SK-N-SH (cell line): ENCODE measurements at regions not wholly inside any gene's neighbourhood (a gene's known extent, or its start where the extent isn't known, plus 50 kb on each side); places are given as distances from the start of the nearest gene placed in this dataset.

ENCODE experiments used
- CTCF ChIA-PET: fragments of 300-600, 350-600 bp; formaldehyde crosslinking; extraction: SDS; loops from one replicate; lab custom pipeline; 2021; lab: Yijun Ruan, JAX
- POLR2A ChIA-PET: fragments of 350-600 bp; sonication (Branson Sonifier 250); formaldehyde crosslinking; extraction: SDS; loops from one replicate; lab custom pipeline; 2020; ENCODE audit warnings: antibody characterized with exemption, inconsistent platforms; lab: Yijun Ruan, JAX
- DNase-seq: peaks from one replicate; pipeline ENCODE4 v3.0.0; 2012
- H2AFZ ChIP-seq: fragments of 200-600 bp; sonication (generic); 2 replicates; pipeline ENCODE4 v1.8.1; 2016; ENCODE audit warnings: antibody characterized with exemption, mild to moderate bottlenecking, low read depth
- H3F3A ChIP-seq: fragments of 200-600 bp; sonication (generic); replicated peaks from 2 replicates; pipeline ENCODE3; 2016; ENCODE audit warnings: antibody characterized with exemption, mild to moderate bottlenecking; ENCODE audit not compliant: insufficient read depth
- H3K27ac ChIP-seq, 2 experiments: fragments of 200-500 bp in 1 of 2; fragments of 200-600 bp in 1 of 2; sonication (Bioruptor generic) in 1 of 2; sonication (generic), shearing (Covaris generic) in 1 of 2; 2 replicates each; pipeline versions ENCODE4 v1.5.1 to v1.6.1; 2014 to 2016; ENCODE audit warnings: low read depth in 2 of 2, inconsistent platforms in 1 of 2, low read length in 1 of 2, mild to moderate bottlenecking in 1 of 2, mixed read lengths in 1 of 2
- H3K27me3 ChIP-seq: fragments of 200-600 bp; sonication (generic), shearing (Covaris generic); 2 replicates; pipeline ENCODE4 v1.6.1; 2016; ENCODE audit warnings: mixed run types; ENCODE audit not compliant: insufficient read depth
- H3K36me3 ChIP-seq, 2 experiments: fragments of 200-500 bp in 1 of 2; fragments of 200-600 bp in 1 of 2; sonication (Bioruptor generic) in 1 of 2; sonication (generic) in 1 of 2; replicated peaks in 1 of 2; 2 replicates each; pipeline versions ENCODE3 to v1.5.1; 2014 to 2016; ENCODE audit warnings: low read length in 1 of 2, mild to moderate bottlenecking in 1 of 2; ENCODE audit not compliant: insufficient read depth in 2 of 2, control insufficient read depth in 1 of 2
- H3K4me1 ChIP-seq, 2 experiments: fragments of 200-500 bp in 1 of 2; fragments of 200-600 bp in 1 of 2; sonication (Bioruptor generic) in 1 of 2; sonication (generic), shearing (Covaris generic) in 1 of 2; 2 replicates each; pipeline versions ENCODE4 v1.5.1 to v1.6.1; 2014 to 2016; ENCODE audit warnings: low read depth in 1 of 2, low read length in 1 of 2, mixed run types in 1 of 2; ENCODE audit not compliant: insufficient read depth in 2 of 2, control insufficient read depth in 1 of 2
- H3K4me2 ChIP-seq: fragments of 200-600 bp; sonication (generic), shearing (Covaris generic); 2 replicates; pipeline ENCODE4 v1.6.1; 2017; ENCODE audit warnings: mixed run types
- H3K4me3 ChIP-seq, 2 experiments: fragments of 200-500 bp in 1 of 2; fragments of 200-600 bp in 1 of 2; sonication (Bioruptor generic) in 1 of 2; sonication (generic), shearing (Covaris generic) in 1 of 2; 2 replicates each; pipeline versions ENCODE4 v1.5.1 to v1.8.1; 2014 to 2016; ENCODE audit warnings: low read depth in 2 of 2, inconsistent platforms in 1 of 2, low read length in 1 of 2, mild to moderate bottlenecking in 1 of 2, mixed read lengths in 1 of 2, moderate library complexity in 1 of 2
- H3K79me2 ChIP-seq: fragments of 200-600 bp; sonication (generic); 2 replicates; pipeline ENCODE4 v1.8.1; 2017; ENCODE audit warnings: mild to moderate bottlenecking; ENCODE audit not compliant: insufficient read depth
- H3K9ac ChIP-seq: fragments of 200-600 bp; sonication (generic); 2 replicates; pipeline ENCODE4 v1.6.1; 2017; ENCODE audit warnings: mixed run types
- H3K9me2 ChIP-seq: fragments of 200-600 bp; sonication (generic); 2 replicates; pipeline ENCODE4 v1.6.1; 2017; ENCODE audit warnings: mixed run types
- H3K9me3 ChIP-seq: fragments of 200-600 bp; sonication (generic); 2 replicates; pipeline ENCODE4 v1.6.1; 2017; ENCODE audit warnings: mixed run types, mild to moderate bottlenecking, moderate library complexity
- H4K20me1 ChIP-seq: fragments of 200-600 bp; sonication (generic); 2 replicates; pipeline ENCODE4 v1.6.1; 2017; ENCODE audit warnings: mild to moderate bottlenecking, mixed run types; ENCODE audit not compliant: insufficient read depth
- FOXJ3 ChIP-seq: sonication (generic); formaldehyde crosslinking; IDR thresholded peaks from 2 replicates; pipeline ENCODE4 v1.5.1; 2020; ENCODE audit warnings: mild to moderate bottlenecking, missing genetic modification reagents
- FOXM1 ChIP-seq: IDR thresholded peaks from 2 replicates; pipeline ENCODE4 v1.4.0; 2012; ENCODE audit warnings: low read depth, mild to moderate bottlenecking
- IRF3 ChIP-seq: fragments of 150-350 bp; IDR thresholded peaks from 2 replicates; pipeline ENCODE4 v1.6.1; 2016; ENCODE audit warnings: mild to moderate bottlenecking, low read depth, low read length
- JUND ChIP-seq: IDR thresholded peaks from 2 replicates; pipeline ENCODE4 v1.4.0; 2012
- MAX ChIP-seq: IDR thresholded peaks from 2 replicates; pipeline ENCODE4 v1.4.0; 2012; ENCODE audit warnings: low read depth
- MEF2A ChIP-seq: IDR thresholded peaks from 2 replicates; pipeline ENCODE4 v1.4.0; 2012; ENCODE audit warnings: low read depth, borderline replicate concordance
- NFIC ChIP-seq: IDR thresholded peaks from 2 replicates; pipeline ENCODE4 v1.4.0; 2012; ENCODE audit warnings: borderline replicate concordance
- PBX3 ChIP-seq: IDR thresholded peaks from 2 replicates; pipeline ENCODE4; 2012
- RCOR1 ChIP-seq: fragments of 150-350 bp; IDR thresholded peaks from 2 replicates; pipeline ENCODE4 v1.6.1; 2017; ENCODE audit warnings: antibody characterized with exemption, low read length
- RFX5 ChIP-seq: IDR thresholded peaks from 2 replicates; pipeline ENCODE4 v1.6.1; 2012; ENCODE audit warnings: mild to moderate bottlenecking, improper control_type of control experiment, low read length
- TCF12 ChIP-seq: IDR thresholded peaks from 2 replicates; pipeline ENCODE4 v1.4.0; 2012
- TEAD4 ChIP-seq: IDR thresholded peaks from 2 replicates; pipeline ENCODE4 v1.4.0; 2012; ENCODE audit warnings: mild to moderate bottlenecking, borderline replicate concordance; ENCODE audit not compliant: insufficient read depth
- USF2 ChIP-seq: fragments of 150-350 bp; IDR thresholded peaks from 2 replicates; pipeline ENCODE4 v1.6.1; 2017; ENCODE audit warnings: antibody characterized with exemption, low read length, low read depth, borderline replicate concordance
- YY1 ChIP-seq: IDR thresholded peaks from 2 replicates; pipeline ENCODE4 v1.4.0; 2012; ENCODE audit warnings: low read depth, mild to moderate bottlenecking
- WGBS: methylation state at CpG from one replicate; pipeline ENCODE4 v1.1.6; 2017; ENCODE audit warnings: low lambda C conversion rate; 5-methylcytosine and 5-hydroxymethylcytosine counted together

GRCh38 chr17:79479876-79480275, 131.0 kb downstream of the RBFOX3 start:
- Histone ChIP-seq H3K79me2 (no peaks in the 10 kb centered on the region), H3K4me1 (peaks cover 0 to 4% of the 10 kb centered on the region in 2 experiments; a peak in 1 of 4 replicates), H3K36me3 (no peaks in the 10 kb centered on the region), H3K27me3 (no peaks in the 10 kb centered on the region), H3K4me3 (no peak overlapping the region), H3K9me2 (no peaks in the 10 kb centered on the region), H3K27ac (no peak overlapping the region), H2AFZ (no peak overlapping the region), H3K9me3 (no peaks in the 10 kb centered on the region), H4K20me1 (no peaks in the 10 kb centered on the region), H3K9ac (no peak overlapping the region), H3K4me2 (no peak overlapping the region), H3F3A (no peaks in the 10 kb centered on the region)
- ChIA-PET CTCF (interaction anchor here (1.3 kb wide), 1 partner anchor 38 kb away, joined by 3 read pairs; no protein-coding TSS in a partner anchor), POLR2A (no interaction called here)
- no peak for DNase-seq
- WGBS, result 44% methylated on average over 9 of the region's 10 CpGs
- TF ChIP-seq PBX3 (no peak), USF2 (no peak), NFIC (no peak), TCF12 (no peak), RCOR1 (no peak), MAX (no peak), JUND (no peak), MEF2A (no peak)

GRCh38 chr17:79478841-79479240, 132.0 kb downstream of the RBFOX3 start:
- ChIA-PET POLR2A (no interaction called here), CTCF (interaction anchor here (1.3 to 3.7 kb wide), 2 partner anchors 39 to 134 kb away, joined by 3 to 12 read pairs; no protein-coding TSS in a partner anchor)
- 33% methylated on average over 9 of the region's 9 CpGs for WGBS
- H3K79me2 ChIP-seq, result no peaks in the 10 kb centered on the region
- no peak overlapping the region for H3K4me2 ChIP-seq
- no peaks in the 10 kb centered on the region for H3K27me3 ChIP-seq
- H3K9me2 ChIP-seq, result no peaks in the 10 kb centered on the region
- H3K9me3 ChIP-seq, result no peaks in the 10 kb centered on the region
- no peak overlapping the region for H3K27ac ChIP-seq
- no peak overlapping the region for H3K9ac ChIP-seq
- no peak overlapping the region for H3K4me3 ChIP-seq
- no peaks in the 10 kb centered on the region for H4K20me1 ChIP-seq
- no peak for DNase-seq
- no peaks in the 10 kb centered on the region for H3K36me3 ChIP-seq
- TF ChIP-seq IRF3, result no peak
- TF ChIP-seq YY1, result no peak
- no peak for TF ChIP-seq JUND
- TF ChIP-seq TEAD4, result no peak
- TF ChIP-seq FOXJ3 (CRISPR knock-in tag), result no peak
- TF ChIP-seq FOXM1, result no peak
- TF ChIP-seq RFX5, result no peak
- no peak for TF ChIP-seq USF2
- no peak for TF ChIP-seq PBX3
- peaks cover 0 to 4% of the 10 kb centered on the region in 2 experiments; a peak in 1 of 4 replicates for H3K4me1 ChIP-seq
- H3F3A ChIP-seq, result no peaks in the 10 kb centered on the region
- H2AFZ ChIP-seq, result no peak overlapping the region
